ENCODE measurements at regions not wholly inside any gene's neighbourhood (a gene's known extent, or its start where the extent isn't known, plus 50 kb on each side); places are given as distances from the start of the nearest gene placed in this dataset.

- Histone ChIP-seq H3K14ac (replicated peaks; ENCODE audit: low read depth, low read length) (no peak overlapping the region), H3K4me1 (ENCODE audit: control insufficient read depth, insufficient read depth, low read length) (0 out of 2 replicates have a peak, but pooled peaks cover 1% of the 10 kb centered on the region), H3K56ac (ENCODE audit: extremely low read depth, insufficient read depth, low read length) (no peak overlapping the region), H4K91ac (ENCODE audit: insufficient read depth, low read depth, low read length) (no peak overlapping the region), H3K27me3 (ENCODE audit: control insufficient read depth, insufficient read depth, low read length) (no peaks in the 10 kb centered on the region), H3K27ac (ENCODE audit: insufficient read depth, low read length) (no peak overlapping the region), H2BK20ac (ENCODE audit: low read depth, low read length) (no peak overlapping the region), H3K23ac (ENCODE audit: low read depth, low read length) (no peak overlapping the region), H3K9me3 (ENCODE audit: control insufficient read depth, insufficient read depth, low read length) (no peaks in the 10 kb centered on the region), H3K36me3 (ENCODE audit: control insufficient read depth, insufficient read depth, low read length) (no peaks in the 10 kb centered on the region), H3K18ac (ENCODE audit: low read depth, low read length) (no peak overlapping the region), H4K5ac (ENCODE audit: low read depth, low read length) (no peak overlapping the region), H2AK9ac (replicated peaks; ENCODE audit: low read depth, low read length, poor library complexity) (no peak overlapping the region), H3K9me1 (ENCODE audit: insufficient read depth, low read length) (no peaks in the 10 kb centered on the region), H2BK5ac (ENCODE audit: low read depth, low read length, poor library complexity, severe bottlenecking) (no peak overlapping the region), H2BK15ac (ENCODE audit: low read depth, low read length) (no peak overlapping the region), H3K4ac (ENCODE audit: low read depth, low read length) (no peak overlapping the region), H4K20me1 (ENCODE audit: insufficient read depth, low read length) (no peaks in the 10 kb centered on the region), H4K8ac (ENCODE audit: low read depth in 2 of 2, low read length in 2 of 2) (no peak overlapping the region), H2BK120ac (ENCODE audit: low read depth, low read length) (no peak overlapping the region), H3K79me1 (ENCODE audit: low read depth in 1 of 2, low read length in 2 of 2) (no peaks in the 10 kb centered on the region), H3K4me3 (ENCODE audit: insufficient read depth, low read depth, low read length) (no peak overlapping the region), H3K4me2 (ENCODE audit: low read depth, low read length) (no peak overlapping the region), H2AK5ac (ENCODE audit: low read depth, low read length) (no peak overlapping the region), H2AFZ (replicated peaks; ENCODE audit: low read length, poor library complexity) (no peak overlapping the region), H3K9ac (ENCODE audit: low read depth, low read length) (no peak overlapping the region)
- ChIA-PET POLR2A (ENCODE audit: unreplicated experiment) (no interaction called here), CTCF (interaction anchor here (1.2 kb wide), 1 partner anchor 10 kb away, joined by 3 read pairs; no protein-coding TSS in a partner anchor)
- in situ Hi-C loops (cut with MboI; ENCODE audit: low sequenced_read_pairs) = no loop called here
- intact Hi-C loops (cut with micrococcal nuclease) = no loop called here
- BruUV-seq (replicated peaks) = no TSS peak
- DNase-seq (no peak), ATAC-seq (ENCODE audit: low read depth) (no peak)
- 0% methylated on average over 1 of the region's 4 CpGs; no CpG with 5 or more reads in 1 of the 2 experiments for WGBS, 2 experiments (ENCODE audit: extremely low coverage in 2 of 2, insufficient read length in 1 of 2)
- dilution Hi-C loops (cut with HindIII; ENCODE audit: low sequenced_read_pairs, unreplicated experiment) = no loop called here
- TF ChIP-seq RCOR1 (IDR thresholded peaks at IDR 0.05; ENCODE audit: insufficient replicate concordance, low read length) (no peak), RAD21 (IDR thresholded peaks at IDR 0.05; ENCODE audit: low read length) (no peak), USF2 (IDR thresholded peaks at IDR 0.05; ENCODE audit: low read depth, low read length) (no peak), SMC3 (IDR thresholded peaks at IDR 0.05; ENCODE audit: low read depth, low read length) (no peak), FOS (IDR thresholded peaks at IDR 0.05; ENCODE audit: low read depth, low read length) (no peak), RFX5 (IDR thresholded peaks at IDR 0.05; ENCODE audit: low read depth, low read length) (no peak), MXI1 (IDR thresholded peaks at IDR 0.05; ENCODE audit: borderline replicate concordance, low read depth, low read length) (no peak), CEBPB (IDR thresholded peaks at IDR 0.05; ENCODE audit: low read depth, low read length) (no peak), BHLHE40 (IDR thresholded peaks at IDR 0.05; ENCODE audit: low read depth, low read length) (no peak), CTCF (conservative IDR thresholded peaks at IDR 0.05; ENCODE audit: low read depth, low read length) (no peak), MAZ (IDR thresholded peaks at IDR 0.05; ENCODE audit: borderline replicate concordance, low read depth, low read length) (no peak), ELK1 (IDR thresholded peaks at IDR 0.05; ENCODE audit: borderline replicate concordance, low read depth, low read length) (no peak)
Observed at GRCh38 chr4:138317175-138317748, 75.1 kb upstream of the SLC7A11 start.
